IMR-90 (cell line): ENCODE measurements at regions not wholly inside any gene's neighbourhood (a gene's known extent, or its start where the extent isn't known, plus 50 kb on each side); places are given as distances from the start of the nearest gene placed in this dataset.

ENCODE experiments used
- ATAC-seq: fragments of 200-7000 bp; cut with Tn5 transposase; 2 replicates; pipeline ENCODE4 v1.9.1; 2020; ENCODE audit warnings: low read depth, mild to moderate bottlenecking, moderate library complexity
- BruUV-seq: library from RNA; stranded (reverse); fragments of 400-500 nt; replicated peaks from 2 replicates; lab custom pipeline; 2021; lab: Mats Ljungman, UMichigan
- CTCF ChIA-PET: fragments of 300-600 bp; formaldehyde crosslinking; extraction: SDS; loops from one replicate; lab custom pipeline; 2021; ENCODE audit warnings: antibody characterized with exemption; lab: Yijun Ruan, JAX
- POLR2A ChIA-PET: fragments of 300-600 bp; sonication (Branson Sonifier 250); formaldehyde crosslinking; loops from one replicate; lab custom pipeline; 2022; ENCODE audit warnings: antibody characterized with exemption; ENCODE audit not compliant: unreplicated experiment; lab: Charles Lee
- DNase-seq: peaks from one replicate; pipeline ENCODE4 v3.0.0; 2013
- H2AFZ ChIP-seq: replicated peaks from 2 replicates; pipeline ENCODE3; 2013; ENCODE audit warnings: low read length, mild to moderate bottlenecking; ENCODE audit not compliant: poor library complexity
- H2AK5ac ChIP-seq: 2 replicates; pipeline ENCODE4 v1.6.1; 2013; ENCODE audit warnings: low read depth, low read length, inconsistent platforms
- H2AK9ac ChIP-seq: replicated peaks from 2 replicates; pipeline ENCODE3; 2013; ENCODE audit warnings: mild to moderate bottlenecking, low read depth, low read length, moderate library complexity; ENCODE audit not compliant: poor library complexity
- H2BK120ac ChIP-seq: 2 replicates; pipeline ENCODE4 v1.6.1; 2013; ENCODE audit warnings: low read depth, low read length, inconsistent platforms
- H2BK15ac ChIP-seq: 3 replicates; pipeline ENCODE4 v1.6.1; 2013; ENCODE audit warnings: low read depth, low read length, inconsistent platforms
- H2BK20ac ChIP-seq: 2 replicates; pipeline ENCODE4 v1.6.1; 2013; ENCODE audit warnings: low read depth, mild to moderate bottlenecking, inconsistent platforms, low read length, moderate library complexity
- H2BK5ac ChIP-seq: 2 replicates; pipeline ENCODE4 v1.6.1; 2013; ENCODE audit warnings: mild to moderate bottlenecking, low read depth, low read length, inconsistent platforms; ENCODE audit not compliant: poor library complexity, severe bottlenecking
- H3K14ac ChIP-seq: replicated peaks from 2 replicates; pipeline ENCODE4 v1.6.1; 2013; ENCODE audit warnings: low read depth, low read length, inconsistent platforms
- H3K18ac ChIP-seq: 2 replicates; pipeline ENCODE4 v1.6.1; 2013; ENCODE audit warnings: low read depth, low read length, control low read depth
- H3K23ac ChIP-seq: 2 replicates; pipeline ENCODE4 v1.6.1; 2013; ENCODE audit warnings: low read depth, low read length, inconsistent platforms
- H3K27ac ChIP-seq: 2 replicates; pipeline ENCODE4 v1.5.1; 2013; ENCODE audit warnings: mild to moderate bottlenecking, control low read depth, low read length; ENCODE audit not compliant: insufficient read depth
- H3K27me3 ChIP-seq: 2 replicates; pipeline ENCODE4 v1.6.1; 2013; ENCODE audit warnings: low read length; ENCODE audit not compliant: control insufficient read depth, insufficient read depth
- H3K36me3 ChIP-seq: 2 replicates; pipeline ENCODE4 v1.6.1; 2013; ENCODE audit warnings: low read length, mixed read lengths; ENCODE audit not compliant: control insufficient read depth, insufficient read depth
- H3K4ac ChIP-seq: 2 replicates; pipeline ENCODE4 v1.6.1; 2013; ENCODE audit warnings: low read depth, low read length, inconsistent platforms
- H3K4me1 ChIP-seq: 2 replicates; pipeline ENCODE4 v1.6.1; 2013; ENCODE audit warnings: low read length, mixed read lengths; ENCODE audit not compliant: control insufficient read depth, insufficient read depth
- H3K4me2 ChIP-seq: 2 replicates; pipeline ENCODE4 v1.6.1; 2013; ENCODE audit warnings: low read depth, mild to moderate bottlenecking, control low read depth, low read length, moderate library complexity
- H3K4me3 ChIP-seq: 2 replicates; pipeline ENCODE4 v1.5.1; 2013; ENCODE audit warnings: low read depth, mild to moderate bottlenecking, control low read depth, low read length, moderate library complexity; ENCODE audit not compliant: insufficient read depth
- H3K56ac ChIP-seq: 2 replicates; pipeline ENCODE4 v1.6.1; 2013; ENCODE audit warnings: low read length, inconsistent platforms; ENCODE audit not compliant: insufficient read depth; ENCODE audit errors: extremely low read depth
- H3K79me1 ChIP-seq, 2 experiments: 2 replicates each; pipeline ENCODE4 v1.6.1; 2013; ENCODE audit warnings: low read length in 2 of 2, inconsistent platforms in 1 of 2, low read depth in 1 of 2
- H3K9ac ChIP-seq: 2 replicates; pipeline ENCODE4 v1.6.1; 2013; ENCODE audit warnings: low read depth, low read length, control low read depth
- H3K9me1 ChIP-seq: 2 replicates; pipeline ENCODE4 v1.6.1; 2013; ENCODE audit warnings: low read length, inconsistent platforms; ENCODE audit not compliant: insufficient read depth
- H3K9me3 ChIP-seq: 2 replicates; pipeline ENCODE4 v1.6.1; 2013; ENCODE audit warnings: low read length; ENCODE audit not compliant: control insufficient read depth, insufficient read depth
- H4K20me1 ChIP-seq: 2 replicates; pipeline ENCODE4 v1.6.1; 2013; ENCODE audit warnings: low read length, inconsistent platforms; ENCODE audit not compliant: insufficient read depth
- H4K5ac ChIP-seq: 2 replicates; pipeline ENCODE4 v1.6.1; 2013; ENCODE audit warnings: mild to moderate bottlenecking, low read depth, low read length, control low read depth
- H4K8ac ChIP-seq, 2 experiments: 2 replicates each; pipeline ENCODE4 v1.6.1; 2013; ENCODE audit warnings: low read depth in 2 of 2, low read length in 2 of 2, control low read depth in 1 of 2, inconsistent platforms in 1 of 2
- H4K91ac ChIP-seq: 2 replicates; pipeline ENCODE4 v1.6.1; 2013; ENCODE audit warnings: low read depth, low read length, inconsistent platforms; ENCODE audit not compliant: insufficient read depth
- BHLHE40 ChIP-seq: fragments of 150-350 bp; IDR thresholded peaks from 2 replicates; pipeline ENCODE4 v1.6.1; 2016; ENCODE audit warnings: mild to moderate bottlenecking, low read depth, low read length
- CTCF ChIP-seq: conservative IDR thresholded peaks from 2 replicates; pipeline ENCODE4 v1.5.1; 2012; ENCODE audit warnings: mild to moderate bottlenecking, low read depth, low read length, improper control_type of control experiment
- MAFK ChIP-seq: IDR thresholded peaks from 2 replicates; pipeline ENCODE4 v1.6.1; 2012; ENCODE audit warnings: low read depth, low read length, improper control_type of control experiment
- MAZ ChIP-seq: IDR thresholded peaks from 2 replicates; pipeline ENCODE4 v1.6.1; 2012; ENCODE audit warnings: low read depth, mild to moderate bottlenecking, low read length, improper control_type of control experiment, moderate library complexity, borderline replicate concordance
- RAD21 ChIP-seq: IDR thresholded peaks from 2 replicates; pipeline ENCODE4 v1.6.1; 2012; ENCODE audit warnings: low read length, improper control_type of control experiment
- RCOR1 ChIP-seq: IDR thresholded peaks from 2 replicates; pipeline ENCODE4 v1.6.1; 2012; ENCODE audit warnings: mild to moderate bottlenecking, low read length, improper control_type of control experiment; ENCODE audit not compliant: insufficient replicate concordance
- USF2 ChIP-seq: fragments of 150-350 bp; IDR thresholded peaks from 2 replicates; pipeline ENCODE4 v1.6.1; 2017; ENCODE audit warnings: mild to moderate bottlenecking, antibody characterized with exemption, low read length, low read depth
- WGBS, 2 experiments: methylation state at CpG; one replicate each; pipeline versions ENCODE4 v1.1.5 to v1.1.7; 2013; ENCODE audit warnings: missing lambda C conversion rate in 2 of 2; ENCODE audit not compliant: insufficient read length in 1 of 2; ENCODE audit errors: extremely low coverage in 2 of 2; 5-methylcytosine and 5-hydroxymethylcytosine counted together
- dilution Hi-C: fragments of 300-500 bp; cut with HindIII; formaldehyde crosslinking; loops from one replicate; pipeline ENCODE4 v1.14.3; 2018; ENCODE audit warnings: low sequenced_read_pairs; ENCODE audit not compliant: unreplicated experiment
- in situ Hi-C: fragments of 300-500 bp; cut with MboI; formaldehyde crosslinking; loops from 3 replicates; pipeline ENCODE4 v1.14.3; 2019; ENCODE audit warnings: low sequenced_read_pairs, inconsistent platforms, mixed read lengths
- intact Hi-C: fragments of 100-400 bp; cut with micrococcal nuclease; formaldehyde crosslinking; loops from 2 replicates; pipeline ENCODE4 v1.10.0; 2022
- TF ChIP-seq, protein P1 (sequence below): fragments of 150-350 bp; IDR thresholded peaks from 2 replicates; pipeline ENCODE4 v1.6.1; 2016; ENCODE audit warnings: low read depth, mild to moderate bottlenecking, low read length, moderate library complexity, borderline replicate concordance

DNA sequence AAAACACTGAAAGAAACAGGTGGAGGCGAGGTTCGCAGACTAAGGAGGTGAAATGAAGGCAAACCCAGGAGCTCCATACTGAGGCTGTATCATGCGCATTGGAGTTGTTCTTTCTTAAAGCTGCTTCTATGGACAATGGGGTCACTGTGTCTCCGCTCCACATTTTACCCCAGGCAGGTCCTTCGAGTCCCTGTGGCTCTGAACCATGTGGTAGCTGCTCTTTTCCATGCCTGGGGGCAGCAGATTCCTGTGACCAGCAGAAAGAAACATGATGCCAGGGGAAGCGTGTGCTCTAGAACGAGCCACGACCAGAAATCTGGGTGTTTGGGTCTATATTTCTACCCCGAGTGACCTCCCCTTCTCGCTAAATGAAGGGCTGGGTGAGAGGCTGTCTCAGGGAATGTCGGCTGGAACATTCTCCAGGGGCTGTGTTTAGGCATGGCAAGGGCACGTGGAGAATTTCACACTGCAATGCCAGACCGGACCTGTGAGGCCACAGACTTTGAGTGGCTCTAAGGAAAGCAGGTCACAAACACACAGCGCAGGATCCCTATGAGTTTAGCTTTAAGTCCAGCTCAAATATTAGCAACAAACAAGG is 95.7 kb upstream of the IRS2 start:
- Histone ChIP-seq H2BK20ac (no peak overlapping the region), H3K56ac (no peak overlapping the region), H3K9me3 (no peaks in the 10 kb centered on the region), H3K27ac (no peak overlapping the region), H3K27me3 (peaks cover 8% of the 10 kb centered on the region), H4K8ac (no peak overlapping the region), H2BK5ac (no peak overlapping the region), H2AFZ (no peak overlapping the region), H2AK9ac (no peak overlapping the region), H3K79me1 (no peaks in the 10 kb centered on the region), H3K9me1 (peaks cover 3% of the 10 kb centered on the region), H3K14ac (no peak overlapping the region), H2BK120ac (no peak overlapping the region), H4K5ac (no peak overlapping the region), H2BK15ac (no peak overlapping the region), H3K23ac (no peak overlapping the region), H4K91ac (no peak overlapping the region), H3K18ac (no peak overlapping the region), H3K4ac (no peak overlapping the region), H3K4me2 (no peak overlapping the region), H3K9ac (no peak overlapping the region), H2AK5ac (no peak overlapping the region), H4K20me1 (no peaks in the 10 kb centered on the region), H3K4me3 (no peak overlapping the region), H3K4me1 (peaks cover 3% of the 10 kb centered on the region; the same call in 1 of the 2 replicates), H3K36me3 (no peaks in the 10 kb centered on the region)
- CTCF ChIA-PET: no interaction called here
- no peak for ATAC-seq
- POLR2A ChIA-PET: interaction anchor here (0.6 kb wide), 1 partner anchor 33 kb away, joined by 4 read pairs; no protein-coding TSS in a partner anchor
- intact Hi-C loops (no loop called here), in situ Hi-C loops (no loop called here), dilution Hi-C loops (no loop called here)
- no peak for DNase-seq
- WGBS, 2 experiments: 78% methylated on average over 9 of the region's 14 CpGs; no CpG with 5 or more reads in 1 of the 2 experiments
- BruUV-seq: no TSS peak
- TF ChIP-seq MAZ (no peak), USF2 (no peak), CTCF (no peak), BHLHE40 (no peak), RAD21 (no peak), RCOR1 (no peak), MAFK (no peak)
- TF ChIP-seq, protein P1, sequence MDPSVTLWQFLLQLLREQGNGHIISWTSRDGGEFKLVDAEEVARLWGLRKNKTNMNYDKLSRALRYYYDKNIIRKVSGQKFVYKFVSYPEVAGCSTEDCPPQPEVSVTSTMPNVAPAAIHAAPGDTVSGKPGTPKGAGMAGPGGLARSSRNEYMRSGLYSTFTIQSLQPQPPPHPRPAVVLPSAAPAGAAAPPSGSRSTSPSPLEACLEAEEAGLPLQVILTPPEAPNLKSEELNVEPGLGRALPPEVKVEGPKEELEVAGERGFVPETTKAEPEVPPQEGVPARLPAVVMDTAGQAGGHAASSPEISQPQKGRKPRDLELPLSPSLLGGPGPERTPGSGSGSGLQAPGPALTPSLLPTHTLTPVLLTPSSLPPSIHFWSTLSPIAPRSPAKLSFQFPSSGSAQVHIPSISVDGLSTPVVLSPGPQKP: no peak
